ENCODE measurements at regions not wholly inside any gene's neighbourhood (a gene's known extent, or its start where the extent isn't known, plus 50 kb on each side); places are given as distances from the start of the nearest gene placed in this dataset.
"Not testable (repeated sequence)": the region's sequence is repeated elsewhere in the genome, so short reads cannot be mapped to it uniquely, and the experiment has no call there.

GRCh38 chr4:157689476-157689875, 468.9 kb downstream of the GRIA2 start:
- DNase-seq (ENCODE audit: low read depth in 2 of 3, low spot score in 1 of 3) = no peak

- no peak for DNase-seq (ENCODE audit: low read depth in 2 of 3, low spot score in 1 of 3)
Observed at GRCh38 chr4:157687971-157688370, 467.4 kb downstream of the GRIA2 start.

- DNase-seq (ENCODE audit: low read depth in 2 of 3, low spot score in 1 of 3) = not testable (repeated sequence)
Observed at GRCh38 chr4:157679326-157679725, 458.8 kb downstream of the GRIA2 start.

GRCh38 chr4:157678478-157678877, 457.9 kb downstream of the GRIA2 start:
- no peak for DNase-seq (ENCODE audit: low read depth in 2 of 3, low spot score in 1 of 3)

DNA sequence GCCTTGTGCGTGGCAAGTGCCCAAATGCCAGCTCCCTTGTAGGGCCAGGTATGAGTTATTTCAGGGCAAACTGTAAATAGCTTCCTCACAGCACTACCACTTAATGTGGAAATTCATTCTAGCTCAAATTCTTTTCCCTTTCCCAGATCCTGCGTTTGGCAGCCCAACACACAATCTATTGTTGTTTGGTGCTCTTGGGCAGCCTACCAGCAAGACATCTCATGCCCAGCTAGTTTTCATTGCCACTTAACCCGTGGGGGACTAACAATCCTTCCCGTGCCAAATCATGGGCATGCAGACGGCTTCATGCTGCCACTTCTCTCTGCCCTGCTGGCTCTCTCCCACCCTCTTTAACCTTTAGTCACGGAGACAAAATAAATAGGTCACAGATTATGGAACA, 454.2 kb downstream of the GRIA2 start:
- DNase-seq (ENCODE audit: low read depth in 2 of 3, low spot score in 1 of 3) = no peak

- DNase-seq (ENCODE audit: low read depth in 2 of 3, low spot score in 1 of 3) = no peak
Observed at GRCh38 chr4:157667836-157668235, 447.3 kb downstream of the GRIA2 start.

DNA sequence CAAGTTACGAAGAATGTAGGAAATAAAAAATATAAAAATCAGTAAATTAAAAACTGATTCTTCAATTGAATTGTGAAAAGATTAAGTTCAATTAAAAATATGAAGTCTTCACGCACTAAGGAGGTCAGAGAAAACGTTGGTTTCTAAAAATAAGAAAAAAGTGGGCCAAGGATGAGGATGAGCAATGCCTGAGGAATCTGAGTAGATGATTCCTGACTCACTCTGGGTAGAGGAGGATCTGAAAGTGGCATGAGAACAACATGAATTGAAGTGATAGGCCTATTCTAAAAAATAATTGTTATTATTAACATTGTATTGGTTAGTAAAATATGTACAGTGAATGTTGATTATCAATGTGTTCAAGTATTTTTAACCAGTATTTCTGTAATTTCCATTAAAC, 444.2 kb downstream of the GRIA2 start:
- no peak for DNase-seq (ENCODE audit: low read depth in 2 of 3, low spot score in 1 of 3)

- DNase-seq (ENCODE audit: low read depth in 2 of 3, low spot score in 1 of 3) = no peak
Observed at GRCh38 chr4:157655096-157655809, 434.7 kb downstream of the GRIA2 start.

DNA sequence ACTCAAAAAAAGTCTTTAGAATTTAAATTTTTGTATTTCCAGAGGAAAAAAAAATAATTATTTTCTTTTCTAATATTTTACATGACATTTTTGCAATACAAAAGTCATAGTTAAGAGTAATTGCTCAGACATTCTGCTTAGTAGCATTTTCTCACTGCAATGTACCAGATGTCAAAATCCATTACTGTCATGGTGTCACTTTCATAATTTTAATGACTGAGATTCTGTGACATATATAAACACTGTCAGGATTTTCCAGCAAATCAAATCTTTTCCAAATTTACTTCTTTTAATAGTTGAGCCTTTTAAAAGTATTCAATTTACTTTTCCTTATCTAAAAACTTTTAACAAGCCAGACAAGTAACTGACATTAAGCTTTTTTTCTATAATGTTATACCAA, 422.7 kb downstream of the GRIA2 start:
- no peak for DNase-seq (ENCODE audit: low read depth in 2 of 3, low spot score in 1 of 3)

DNA sequence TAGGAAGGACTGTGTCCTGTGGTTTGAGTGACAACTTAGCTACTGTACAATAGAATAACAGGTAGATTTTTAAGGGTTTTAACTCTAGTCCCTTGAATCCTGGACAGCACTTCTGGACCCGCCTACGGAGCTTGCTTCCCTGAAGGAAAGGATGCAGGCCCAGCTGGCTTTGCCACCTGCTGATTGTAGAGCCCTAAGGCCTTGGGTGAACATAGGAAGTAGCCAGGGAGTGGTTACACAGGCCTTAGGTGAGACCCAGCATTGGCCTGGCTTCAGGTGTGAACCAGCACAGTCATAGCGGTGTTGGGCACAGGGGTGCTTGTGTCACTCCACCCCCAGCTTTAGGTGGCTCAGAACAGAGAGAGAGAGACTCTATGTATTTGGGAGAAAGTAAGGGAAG, 413.5 kb downstream of the GRIA2 start:
- DNase-seq (ENCODE audit: low read depth in 2 of 3, low spot score in 1 of 3) = no peak

- DNase-seq (ENCODE audit: low read depth in 2 of 3, low spot score in 1 of 3) = no peak
Observed at GRCh38 chr4:157616741-157617472, 396.4 kb downstream of the GRIA2 start.

DNA sequence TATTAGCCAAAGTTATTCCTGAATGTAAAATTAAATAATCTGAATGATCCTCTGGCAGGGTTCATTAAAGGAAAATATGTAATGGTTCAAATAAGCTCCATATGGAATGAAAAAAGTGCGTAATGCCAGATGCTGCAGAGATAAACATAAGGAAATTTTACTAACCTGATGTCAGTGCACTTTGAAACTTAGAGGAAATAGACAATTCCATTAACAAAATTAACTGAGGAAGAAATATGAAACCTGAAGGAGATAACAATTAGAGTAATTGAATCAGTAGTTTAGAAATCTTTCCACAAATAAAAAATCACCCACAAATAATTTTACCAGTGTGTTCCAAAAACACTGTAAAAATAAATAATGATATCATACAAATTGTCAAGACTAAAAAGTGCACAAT, 387.5 kb downstream of the GRIA2 start:
- DNase-seq (ENCODE audit: low read depth in 2 of 3, low spot score in 1 of 3) = no peak

DNA sequence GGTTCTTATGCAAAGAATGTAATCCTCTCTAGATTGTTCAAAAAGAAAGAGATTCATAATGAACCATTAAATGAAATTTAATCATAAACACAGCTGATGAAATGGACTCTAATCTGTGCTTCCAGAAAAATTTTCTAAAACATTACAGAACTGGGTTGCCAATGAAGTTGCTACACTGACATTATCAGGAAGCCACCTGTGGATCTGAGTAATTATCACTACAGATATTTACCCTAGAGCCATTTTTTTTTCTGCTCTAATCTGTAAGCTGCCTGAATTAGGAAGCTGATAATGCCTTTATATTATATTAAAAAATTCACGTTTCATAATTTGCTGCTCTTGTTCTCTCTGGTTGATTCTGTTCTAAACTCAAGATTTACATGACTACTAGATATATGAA, 380.1 kb downstream of the GRIA2 start:
- DNase-seq (ENCODE audit: low read depth in 2 of 3, low spot score in 1 of 3) = no peak

DNA sequence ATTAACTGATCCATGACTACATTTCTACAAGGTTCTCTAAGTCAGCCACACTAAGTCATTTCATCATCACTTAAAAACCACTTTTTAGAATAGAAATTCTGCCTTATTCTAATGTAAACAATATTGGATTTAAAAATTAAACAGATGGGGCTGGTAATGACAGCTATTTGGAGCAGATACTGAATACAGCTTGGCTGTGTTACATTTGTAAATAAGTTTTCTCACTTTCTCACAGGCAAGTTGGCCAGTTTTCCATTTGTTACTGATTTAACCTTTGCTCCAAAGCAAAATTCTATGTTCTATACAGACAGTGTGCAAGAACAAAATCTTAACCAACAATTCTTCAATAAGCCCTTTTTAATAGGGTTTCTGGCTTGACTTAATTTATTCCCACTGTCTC, 370.7 kb downstream of the GRIA2 start:
- no peak for DNase-seq (ENCODE audit: low read depth in 2 of 3, low spot score in 1 of 3)

DNA sequence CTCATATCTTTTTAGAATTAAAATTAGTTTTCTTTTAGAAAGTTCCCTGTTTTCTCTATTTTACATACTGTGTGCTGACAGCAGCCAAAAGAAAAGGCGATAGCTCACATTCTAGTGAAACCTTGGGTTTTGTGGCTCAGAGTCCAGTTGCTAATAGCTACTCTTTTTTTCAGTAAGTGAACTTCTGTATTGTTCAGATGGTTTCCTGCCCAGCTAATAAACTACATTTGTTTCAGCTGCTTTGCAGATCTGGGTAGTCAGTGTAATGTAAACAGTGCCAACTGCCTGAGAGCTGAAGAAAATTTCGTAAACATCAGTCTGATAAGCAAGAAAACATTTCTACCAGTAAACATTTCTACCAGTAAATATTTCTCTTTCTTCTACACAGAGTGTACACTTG, 370.2 kb downstream of the GRIA2 start:
- DNase-seq (ENCODE audit: low read depth in 2 of 3, low spot score in 1 of 3) = no peak

- DNase-seq (ENCODE audit: low read depth in 2 of 3, low spot score in 1 of 3) = no peak
Observed at GRCh38 chr4:157587681-157588423, 367.3 kb downstream of the GRIA2 start.

- DNase-seq (ENCODE audit: low read depth in 2 of 3, low spot score in 1 of 3) = no peak
Observed at GRCh38 chr4:157582141-157582540, 361.6 kb downstream of the GRIA2 start.

- no peak for DNase-seq (ENCODE audit: low read depth in 2 of 3, low spot score in 1 of 3)
Observed at GRCh38 chr4:157576671-157577217, 356.2 kb downstream of the GRIA2 start.

GRCh38 chr4:157575339-157575738, 354.8 kb downstream of the GRIA2 start:
- DNase-seq (ENCODE audit: low read depth in 2 of 3, low spot score in 1 of 3) = no peak

DNA sequence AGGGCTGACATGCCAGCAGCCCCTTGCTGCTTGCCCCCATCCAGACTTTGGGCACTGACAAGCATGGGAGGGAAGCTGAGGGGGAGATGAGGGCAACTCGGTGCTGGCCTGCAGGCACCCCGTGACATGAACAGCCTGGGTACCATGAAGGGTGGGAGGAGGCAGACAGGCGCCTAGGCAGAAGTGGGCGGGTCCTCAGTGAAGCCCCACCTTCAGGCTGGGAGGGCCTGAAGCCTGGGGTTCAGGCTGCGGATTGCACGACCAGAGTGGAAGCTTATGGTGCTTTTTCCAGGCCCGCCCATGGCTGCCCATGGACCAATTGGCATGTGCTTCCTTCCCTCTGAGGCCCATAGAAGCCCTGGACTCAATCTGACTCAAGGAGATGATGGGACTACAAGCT, 354.1 kb downstream of the GRIA2 start:
- no peak for DNase-seq (ENCODE audit: low read depth in 2 of 3, low spot score in 1 of 3)

DNA sequence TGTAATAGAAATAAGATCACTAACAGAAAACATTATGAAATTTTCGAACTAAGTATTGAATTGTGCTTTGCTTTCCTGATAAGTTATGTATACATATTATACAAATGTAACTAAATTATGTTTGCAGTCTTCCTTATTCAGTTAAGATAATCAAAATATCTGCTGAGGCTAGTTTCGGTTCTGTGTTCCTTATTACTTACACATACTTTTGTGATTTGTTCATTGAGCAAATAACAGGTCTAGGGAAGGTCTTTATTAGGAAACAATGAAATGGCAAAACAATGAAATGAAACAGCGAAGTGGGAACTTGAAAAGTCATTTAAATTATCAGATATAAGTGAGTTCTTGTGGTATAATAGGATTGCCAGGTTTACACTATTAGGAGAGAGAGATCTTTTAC, 352.4 kb downstream of the GRIA2 start:
- no peak for DNase-seq (ENCODE audit: low read depth in 2 of 3, low spot score in 1 of 3)

DNA sequence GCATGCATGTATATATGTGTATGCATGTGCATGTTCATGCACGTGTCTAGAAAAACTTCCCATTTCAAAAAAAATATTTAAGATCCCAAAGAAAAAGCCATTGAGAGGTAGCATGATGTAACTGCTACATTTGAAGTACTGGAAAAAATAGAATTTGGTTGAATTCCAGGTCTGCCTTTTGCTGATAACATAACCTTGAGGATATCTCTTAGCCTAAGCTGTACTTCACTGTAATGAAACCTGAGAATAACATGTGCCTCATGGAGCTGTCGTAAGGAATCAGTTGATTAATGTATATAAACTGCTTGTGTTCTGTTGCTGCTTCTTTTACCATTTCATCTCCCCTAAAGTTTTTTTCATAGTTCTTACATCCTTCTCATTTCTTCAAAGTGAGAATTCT, 351.8 kb downstream of the GRIA2 start:
- no peak for DNase-seq (ENCODE audit: low read depth in 2 of 3, low spot score in 1 of 3)

Data from stimulated activated CD4-positive, alpha-beta T cell treated with anti-CD3 and anti-CD28 coated beads, Interleukin-12 subunit alpha, Interleukin-12 subunit beta, amount 100 ng/mL, for 48 hours (primary cell).